T47D (cell line): ENCODE measurements at regions not wholly inside any gene's neighbourhood (a gene's known extent, or its start where the extent isn't known, plus 50 kb on each side); places are given as distances from the start of the nearest gene placed in this dataset.

Source experiments
- DNase-seq, 2 experiments: peaks; one replicate each; pipeline versions ENCODE4 v3.0.0 to v3.0.0-alpha.2; 2011 to 2012; ENCODE audit warnings: low read depth in 1 of 2, low spot score in 1 of 2
- JUND ChIP-seq: IDR thresholded peaks from 2 replicates; pipeline ENCODE4 v1.6.1; 2012; ENCODE audit warnings: low read depth
- in situ Hi-C: cut with HindIII; loops from 2 replicates; pipeline ENCODE4 v1.10.0; 2016; ENCODE audit warnings: low sequenced_read_pairs, low pct_unique_long_range_greater_than_20kb

DNA sequence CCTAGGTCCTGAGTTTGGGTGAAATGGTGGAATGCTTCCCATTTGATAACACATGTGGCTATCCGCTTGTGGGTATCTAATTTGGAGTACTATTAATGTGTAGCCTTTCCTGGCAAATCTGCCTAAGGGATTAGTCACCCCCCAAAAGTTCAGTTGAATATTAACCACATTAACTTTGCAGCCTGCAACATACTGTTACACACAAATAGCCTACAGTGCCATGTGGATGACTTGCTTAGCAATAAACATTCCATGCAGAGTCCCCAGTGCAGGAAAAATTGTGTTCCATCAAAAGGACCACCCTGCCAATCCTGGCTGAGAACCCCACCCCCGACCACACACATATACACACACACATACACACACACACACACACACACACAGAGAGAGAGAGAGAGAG, 303.3 kb upstream of the ESRRG start:
- no peak for DNase-seq
- no peak for TF ChIP-seq JUND

GRCh38 chr1:217025381-217025780, 302.2 kb upstream of the ESRRG start:
- in situ Hi-C loops = no loop called here
- TF ChIP-seq JUND = no peak
- no peak for DNase-seq

More for the DNA sequence above, 303.3 kb upstream of the ESRRG start:
- in situ Hi-C loops = no loop called here

GRCh38 chr1:217024911-217025310, 301.7 kb upstream of the ESRRG start:
- DNase-seq = no peak
- in situ Hi-C loops = no loop called here
- no peak for TF ChIP-seq JUND

DNA sequence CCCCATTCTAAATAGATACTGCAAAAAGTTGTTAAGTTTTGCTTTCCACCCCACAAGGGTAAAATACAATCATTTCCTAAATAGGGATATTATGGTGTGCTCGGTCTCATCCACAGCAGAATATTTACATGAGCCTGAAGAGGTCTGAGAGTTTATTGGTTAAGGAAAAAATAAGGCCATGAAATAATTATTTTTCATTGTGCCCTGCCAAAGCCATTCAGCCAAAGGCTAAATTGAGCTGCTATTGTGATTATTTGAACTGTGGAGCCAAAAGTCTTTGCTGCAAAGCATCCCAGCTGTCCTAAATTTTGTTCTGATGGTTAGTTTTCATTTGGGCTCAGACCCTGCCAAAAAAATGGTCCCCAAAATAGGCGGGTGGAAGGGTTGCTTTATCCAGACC, 298.7 kb upstream of the ESRRG start:
- no peak for TF ChIP-seq JUND
- no peak for DNase-seq
- in situ Hi-C loops = no loop called here

- no peak for TF ChIP-seq JUND
- in situ Hi-C loops = no loop called here
- no peak for DNase-seq
These were observed 298.2 kb upstream of the ESRRG start for GRCh38 chr1:217021400-217021799.

DNA sequence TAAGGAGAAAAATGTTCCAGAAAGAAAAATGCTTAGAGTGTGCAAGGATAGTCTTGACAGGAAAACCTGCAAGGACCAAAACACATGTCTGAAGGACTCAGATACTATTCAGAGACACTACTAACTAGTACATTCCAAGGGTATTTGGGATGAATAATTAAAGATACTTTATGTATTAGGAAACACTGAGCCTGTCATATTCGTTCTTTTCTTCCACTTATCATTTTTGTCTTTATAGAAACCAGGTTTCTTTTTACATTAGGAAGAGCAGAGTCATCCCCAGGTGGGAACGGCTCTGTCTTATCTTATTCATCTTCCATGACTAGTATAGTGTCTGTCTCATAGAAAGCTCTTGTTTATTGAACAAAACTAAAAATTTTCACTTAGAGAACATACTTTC, 296.2 kb upstream of the ESRRG start:
- in situ Hi-C loops = no loop called here
- no peak for TF ChIP-seq JUND
- DNase-seq = no peak

DNA sequence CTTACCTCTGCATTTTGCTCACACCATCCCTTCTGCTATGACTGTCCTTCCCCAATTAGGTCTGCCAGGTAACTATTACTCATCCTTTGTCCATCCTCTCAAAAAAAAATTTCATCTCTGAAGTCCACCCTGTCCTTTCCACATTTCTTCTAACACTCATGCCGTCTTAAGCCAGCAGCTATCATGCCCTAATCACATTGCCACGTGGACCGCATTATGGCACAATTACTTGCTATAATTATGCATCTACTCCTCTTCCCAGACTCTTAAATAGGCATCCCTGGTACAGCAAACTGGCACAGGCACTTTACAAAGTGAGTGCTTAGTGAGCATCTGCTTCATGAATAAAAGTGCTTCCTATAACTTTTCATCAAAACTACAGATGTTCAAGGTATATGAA, 295.4 kb upstream of the ESRRG start:
- no peak for TF ChIP-seq JUND
- in situ Hi-C loops = no loop called here

GRCh38 chr1:217017165-217017564, 293.9 kb upstream of the ESRRG start:
- in situ Hi-C loops = no loop called here
- TF ChIP-seq JUND = no peak
- no peak for DNase-seq

More for the DNA sequence above, 295.4 kb upstream of the ESRRG start:
- no peak for DNase-seq

- TF ChIP-seq JUND = no peak
- in situ Hi-C loops = no loop called here
- no peak for DNase-seq
These were observed 290.8 kb upstream of the ESRRG start for GRCh38 chr1:217014066-217014465.

DNA sequence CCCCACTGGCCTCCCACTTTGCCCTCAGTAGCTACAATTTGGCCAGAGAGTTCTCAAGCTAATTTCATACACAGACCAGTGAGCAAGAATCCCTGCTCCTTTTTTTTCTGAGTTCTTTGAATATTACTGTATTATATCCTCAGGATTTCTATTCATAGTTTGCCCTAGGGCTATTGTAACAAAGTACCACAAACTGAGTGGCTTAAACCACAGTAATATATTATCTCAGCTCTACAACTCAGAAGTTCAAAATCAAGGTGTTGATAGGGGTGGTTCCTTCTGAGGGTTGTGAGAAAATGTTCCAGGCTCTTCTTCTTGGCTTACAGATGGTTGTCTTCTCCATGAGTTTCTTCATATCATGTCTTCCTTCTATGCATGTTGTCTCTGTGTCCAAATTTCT, 289.4 kb upstream of the ESRRG start:
- in situ Hi-C loops = no loop called here
- TF ChIP-seq JUND = no peak
- no peak for DNase-seq

DNA sequence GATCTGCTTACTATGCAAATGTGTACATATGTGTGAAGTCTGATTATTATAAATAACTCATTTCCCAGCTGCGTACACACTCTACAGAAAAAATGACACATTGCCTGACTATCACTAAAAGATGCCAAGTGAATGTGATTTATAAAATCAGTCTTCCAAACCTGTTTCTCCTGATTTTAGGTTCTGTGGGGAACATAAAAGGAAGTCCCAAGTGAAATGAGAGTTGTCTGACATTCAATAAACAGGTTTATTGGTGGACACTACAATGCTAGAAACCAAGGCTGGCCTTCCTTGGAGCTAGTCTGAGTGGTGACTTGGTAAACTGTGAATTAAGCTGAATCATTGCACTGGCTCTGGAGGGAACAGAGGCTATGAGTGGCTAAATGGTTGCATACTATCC, 287.9 kb upstream of the ESRRG start:
- TF ChIP-seq JUND = no peak
- DNase-seq = no peak
- in situ Hi-C loops = no loop called here

- in situ Hi-C loops = no loop called here
- no peak for TF ChIP-seq JUND
These were observed 287.0 kb upstream of the ESRRG start for GRCh38 chr1:217010253-217010652.

DNA sequence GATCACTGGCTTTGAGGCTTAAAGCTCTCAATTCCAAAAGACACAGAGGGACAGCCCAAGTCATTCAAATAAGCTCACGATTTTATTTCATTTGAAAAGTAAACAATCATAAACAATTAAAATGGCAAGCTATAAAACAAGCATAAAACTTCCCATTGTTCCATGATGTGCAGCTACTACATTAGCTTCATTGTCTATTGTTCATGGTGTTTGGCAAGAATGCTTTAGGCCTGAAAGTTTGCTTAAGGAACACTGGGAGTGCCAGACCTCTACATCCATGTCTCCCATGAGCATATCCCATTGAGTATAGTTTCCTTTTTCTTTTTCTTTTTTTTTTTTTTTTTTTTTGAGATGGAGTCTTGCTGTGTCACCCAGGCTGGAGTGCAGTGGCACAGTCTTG, 286.1 kb upstream of the ESRRG start:
- DNase-seq = no peak
- in situ Hi-C loops = no loop called here
- TF ChIP-seq JUND = no peak

More at GRCh38 chr1:217010253-217010652, 287.0 kb upstream of the ESRRG start:
- DNase-seq = no peak

DNA sequence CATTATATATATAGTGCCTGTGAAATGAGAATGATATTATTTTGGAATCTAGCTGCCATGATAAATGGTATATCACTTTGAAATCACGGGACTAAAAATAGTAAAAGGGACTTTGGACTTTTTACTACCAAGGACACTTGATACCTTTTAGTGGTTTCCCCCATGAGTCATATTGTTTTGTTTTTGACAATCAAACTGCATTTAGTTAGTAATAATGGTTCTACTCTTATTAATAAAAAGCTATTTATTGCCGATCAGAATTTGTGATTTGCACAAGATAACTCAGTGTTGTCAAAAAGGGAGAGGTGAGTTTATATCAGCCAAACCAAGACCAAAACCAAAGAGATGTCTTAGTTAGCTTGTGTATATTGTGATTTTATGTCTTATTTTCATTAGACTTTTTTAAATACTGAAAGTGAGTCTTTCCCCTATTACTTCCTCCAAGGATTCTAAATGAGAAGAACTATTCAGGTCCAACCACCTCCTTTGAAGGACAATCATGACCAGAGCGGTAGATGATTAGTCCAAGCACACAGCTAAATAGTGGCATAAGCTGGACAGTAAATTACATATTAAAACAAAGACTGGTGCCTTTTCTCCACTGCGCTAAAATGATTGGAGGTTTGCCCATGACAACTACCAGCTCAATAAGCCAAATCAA, 281.7 kb upstream of the ESRRG start:
- DNase-seq = no peak
- in situ Hi-C loops = no loop called here
- no peak for TF ChIP-seq JUND
